HG03354 (cell line): ENCODE measurements at regions not wholly inside any gene's neighbourhood (a gene's known extent, or its start where the extent isn't known, plus 50 kb on each side); places are given as distances from the start of the nearest gene placed in this dataset.
"Not testable (repeated sequence)": the region's sequence is repeated elsewhere in the genome, so short reads cannot be mapped to it uniquely, and the experiment has no call there.

ENCODE experiments used
- ATAC-seq: cut with Tn5 transposase; IDR thresholded peaks from one replicate; pipeline ENCODE4 v1.9.1; 2021; ENCODE audit warnings: mild to moderate bottlenecking; ENCODE audit not compliant: unreplicated experiment, poor library complexity, severe bottlenecking

GRCh38 chr4:74543231-74543781, 98.4 kb downstream of the AREG start:
- ATAC-seq = peak; percentile 93

GRCh38 chr4:74543983-74544382, 99.0 kb downstream of the AREG start:
- ATAC-seq = no peak

- ATAC-seq = no peak
Observed at GRCh38 chr4:74544655-74545361, 99.9 kb downstream of the AREG start.

GRCh38 chr4:74545448-74545847, 100.5 kb downstream of the AREG start:
- no peak for ATAC-seq

GRCh38 chr4:74546057-74546456, 101.1 kb downstream of the AREG start:
- ATAC-seq = no peak

- ATAC-seq = no peak
Observed at GRCh38 chr4:74547042-74547441, 102.1 kb downstream of the AREG start.

- no peak for ATAC-seq
Observed at GRCh38 chr4:74548561-74548960, 103.6 kb downstream of the AREG start.

- no peak for ATAC-seq
Observed at GRCh38 chr4:74549936-74550335, 105.0 kb downstream of the AREG start.

GRCh38 chr4:74555231-74555630, 110.3 kb downstream of the AREG start:
- no peak for ATAC-seq

GRCh38 chr4:74555843-74556242, 110.9 kb downstream of the AREG start:
- ATAC-seq = no peak

GRCh38 chr4:74559853-74560252, 114.9 kb downstream of the AREG start:
- ATAC-seq = no peak

- ATAC-seq = no peak
Observed at GRCh38 chr4:74567981-74568380, 123.0 kb downstream of the AREG start.

GRCh38 chr4:74570095-74570494, 125.2 kb downstream of the AREG start:
- ATAC-seq = no peak

- no peak for ATAC-seq
Observed at GRCh38 chr4:74578329-74578728, 133.4 kb downstream of the AREG start.

GRCh38 chr4:74578865-74579264, 133.9 kb downstream of the AREG start:
- not testable (repeated sequence) for ATAC-seq

GRCh38 chr4:74583089-74583700, 138.3 kb downstream of the AREG start:
- ATAC-seq = no peak

- ATAC-seq = no peak
Observed at GRCh38 chr4:74583757-74584156, 138.8 kb downstream of the AREG start.

- ATAC-seq = no peak
Observed at GRCh38 chr4:74588350-74588749, 143.4 kb downstream of the AREG start.

GRCh38 chr4:74590476-74590875, 145.5 kb downstream of the AREG start:
- ATAC-seq = no peak

- no peak for ATAC-seq
Observed at GRCh38 chr4:74598611-74599325, 153.8 kb downstream of the AREG start.

GRCh38 chr4:74603186-74603585, 158.2 kb downstream of the AREG start:
- ATAC-seq = no peak
